ENCODE measurements at regions not wholly inside any gene's neighbourhood (a gene's known extent, or its start where the extent isn't known, plus 50 kb on each side); places are given as distances from the start of the nearest gene placed in this dataset.

GRCh38 chr11:130585545-130585944 is 137.1 kb downstream of the ADAMTS15 start:
- DNase-seq (ENCODE audit: low spot score) = peak; percentile 25

GRCh38 chr11:130587658-130588057 is 139.2 kb downstream of the ADAMTS15 start:
- DNase-seq (ENCODE audit: low spot score) = no peak

- no peak for DNase-seq (ENCODE audit: low spot score)
Observed at GRCh38 chr11:130588471-130588870, 140.0 kb downstream of the ADAMTS15 start.

- DNase-seq (ENCODE audit: low spot score) = no peak
Observed at GRCh38 chr11:130592056-130592455, 143.6 kb downstream of the ADAMTS15 start.

GRCh38 chr11:130593064-130593463 is 144.6 kb downstream of the ADAMTS15 start:
- DNase-seq (ENCODE audit: low spot score) = no peak

GRCh38 chr11:130598433-130598832 is 150.0 kb downstream of the ADAMTS15 start:
- no peak for DNase-seq (ENCODE audit: low spot score)

GRCh38 chr11:130599073-130599654 is 150.7 kb downstream of the ADAMTS15 start:
- no peak for DNase-seq (ENCODE audit: low spot score)

GRCh38 chr11:130600139-130600538 is 151.7 kb downstream of the ADAMTS15 start:
- no peak for DNase-seq (ENCODE audit: low spot score)

- DNase-seq (ENCODE audit: low spot score) = no peak
Observed at GRCh38 chr11:130600616-130601015, 152.2 kb downstream of the ADAMTS15 start.

- DNase-seq (ENCODE audit: low spot score) = peak; percentile 52
Observed at GRCh38 chr11:130601141-130601540, 152.7 kb downstream of the ADAMTS15 start.

GRCh38 chr11:130601764-130602460 is 153.5 kb downstream of the ADAMTS15 start:
- no peak for DNase-seq (ENCODE audit: low spot score)

GRCh38 chr11:130602641-130603334 is 154.3 kb downstream of the ADAMTS15 start:
- no peak for DNase-seq (ENCODE audit: low spot score)

- DNase-seq (ENCODE audit: low spot score) = no peak
Observed at GRCh38 chr11:130603335-130603906, 155.0 kb downstream of the ADAMTS15 start.

GRCh38 chr11:130604606-130605005 is 156.2 kb downstream of the ADAMTS15 start:
- no peak for DNase-seq (ENCODE audit: low spot score)

GRCh38 chr11:130606178-130606577 is 157.7 kb downstream of the ADAMTS15 start:
- no peak for DNase-seq (ENCODE audit: low spot score)

GRCh38 chr11:130606781-130607511 is 158.5 kb downstream of the ADAMTS15 start:
- no peak for DNase-seq (ENCODE audit: low spot score)

GRCh38 chr11:130608287-130608686 is 159.8 kb downstream of the ADAMTS15 start:
- DNase-seq (ENCODE audit: low spot score) = no peak

GRCh38 chr11:130609121-130610035 is 160.9 kb downstream of the ADAMTS15 start:
- DNase-seq (ENCODE audit: low spot score) = no peak

GRCh38 chr11:130611791-130612251 is 163.4 kb downstream of the ADAMTS15 start:
- DNase-seq (ENCODE audit: low spot score) = peak; percentile 83

- DNase-seq (ENCODE audit: low spot score) = peak; percentile 61
Observed at GRCh38 chr11:130612291-130612851, 163.9 kb downstream of the ADAMTS15 start.

Data from A172 (cell line).